ENCODE measurements at regions not wholly inside any gene's neighbourhood (a gene's known extent, or its start where the extent isn't known, plus 50 kb on each side); places are given as distances from the start of the nearest gene placed in this dataset.

GRCh38 chr7:113628948-113629847, 289.6 kb downstream of the PPP1R3A start:
- Histone ChIP-seq H3K4me1 (replicated peaks) (no peaks in the 10 kb centered on the region), H3K27me3 (replicated peaks; ENCODE audit: insufficient read depth) (no peaks in the 10 kb centered on the region), H3K27ac (no peak overlapping the region), H3K9me3 (no peaks in the 10 kb centered on the region), H3K36me3 (no peaks in the 10 kb centered on the region), H3K4me3 (no peak overlapping the region)
- TF ChIP-seq POLR2A (IDR thresholded peaks at IDR 0.05) (no peak), CTCF (IDR thresholded peaks at IDR 0.05) (no peak), POLR2AphosphoS5 (IDR thresholded peaks at IDR 0.05) (no peak)
- DNase-seq (ENCODE audit: low spot score) = no peak
- intact Hi-C loops (cut with DNase I) = no loop called here
- WGBS = 68% methylated on average over 6 of the region's 6 CpGs

GRCh38 chr7:113625494-113626102, 293.2 kb downstream of the PPP1R3A start:
- no peak for DNase-seq (ENCODE audit: low spot score)
- no peaks in the 10 kb centered on the region for H3K36me3 ChIP-seq
- H3K9me3 ChIP-seq = no peaks in the 10 kb centered on the region
- intact Hi-C loops (cut with DNase I) = no loop called here
- no peaks in the 10 kb centered on the region for H3K27me3 ChIP-seq (replicated peaks; ENCODE audit: insufficient read depth)
- H3K4me3 ChIP-seq = no peak overlapping the region
- H3K4me1 ChIP-seq (replicated peaks) = no peaks in the 10 kb centered on the region
- H3K27ac ChIP-seq = no peak overlapping the region
- TF ChIP-seq POLR2A (IDR thresholded peaks at IDR 0.05) (no peak), POLR2AphosphoS5 (IDR thresholded peaks at IDR 0.05) (no peak), CTCF (IDR thresholded peaks at IDR 0.05) (no peak)

- H3K27me3 ChIP-seq (replicated peaks; ENCODE audit: insufficient read depth) = no peaks in the 10 kb centered on the region
- intact Hi-C loops (cut with DNase I) = no loop called here
- no peaks in the 10 kb centered on the region for H3K36me3 ChIP-seq
- DNase-seq (ENCODE audit: low spot score) = no peak
- TF ChIP-seq CTCF (IDR thresholded peaks at IDR 0.05) (no peak), POLR2A (IDR thresholded peaks at IDR 0.05) (no peak), POLR2AphosphoS5 (IDR thresholded peaks at IDR 0.05) (no peak)
- 67% methylated on average over 1 of the region's 1 CpG for WGBS
- no peaks in the 10 kb centered on the region for H3K4me1 ChIP-seq (replicated peaks)
- H3K27ac ChIP-seq = no peak overlapping the region
- no peak overlapping the region for H3K4me3 ChIP-seq
- H3K9me3 ChIP-seq = no peaks in the 10 kb centered on the region
Measured at GRCh38 chr7:113622796-113623195, 296.0 kb downstream of the PPP1R3A start.

- TF ChIP-seq POLR2A (IDR thresholded peaks at IDR 0.05) (no peak), POLR2AphosphoS5 (IDR thresholded peaks at IDR 0.05) (no peak), CTCF (IDR thresholded peaks at IDR 0.05) (no peak)
- DNase-seq (ENCODE audit: low spot score) = no peak
- no peak overlapping the region for H3K4me3 ChIP-seq
- no peaks in the 10 kb centered on the region for H3K4me1 ChIP-seq (replicated peaks)
- no peak overlapping the region for H3K27ac ChIP-seq
- no peaks in the 10 kb centered on the region for H3K36me3 ChIP-seq
- no peaks in the 10 kb centered on the region for H3K9me3 ChIP-seq
- intact Hi-C loops (cut with DNase I) = no loop called here
- 67% methylated on average over 2 of the region's 2 CpGs for WGBS
- no peaks in the 10 kb centered on the region for H3K27me3 ChIP-seq (replicated peaks; ENCODE audit: insufficient read depth)
Measured at GRCh38 chr7:113610572-113610971, 308.2 kb downstream of the PPP1R3A start.

- Histone ChIP-seq H3K27ac (no peak overlapping the region), H3K9me3 (no peaks in the 10 kb centered on the region), H3K36me3 (no peaks in the 10 kb centered on the region), H3K27me3 (replicated peaks; ENCODE audit: insufficient read depth) (no peaks in the 10 kb centered on the region), H3K4me3 (no peak overlapping the region), H3K4me1 (replicated peaks) (no peaks in the 10 kb centered on the region)
- 64% methylated on average over 1 of the region's 1 CpG for WGBS
- no peak for TF ChIP-seq CTCF (IDR thresholded peaks at IDR 0.05)
- no peak for TF ChIP-seq POLR2A (IDR thresholded peaks at IDR 0.05)
- no peak for TF ChIP-seq POLR2AphosphoS5 (IDR thresholded peaks at IDR 0.05)
- no peak for DNase-seq (ENCODE audit: low spot score)
- intact Hi-C loops (cut with DNase I) = no loop called here
Measured at GRCh38 chr7:113608782-113609181, 310.0 kb downstream of the PPP1R3A start.
